ENCODE measurements at regions not wholly inside any gene's neighbourhood (a gene's known extent, or its start where the extent isn't known, plus 50 kb on each side); places are given as distances from the start of the nearest gene placed in this dataset.
A peak's percentile ranks its signal among the peaks of the same experiment; 100 is the strongest.

GRCh38 chr2:120429586-120430500 is 83.9 kb downstream of the INHBB start:
- WGBS, 2 donors = 80 to 85% methylated on average over 8 of the region's 8 CpGs
- intact Hi-C loops (cut with DNase I; ENCODE audit: low total_unique reads) = no loop called here
- DNase-seq (ENCODE audit: low spot score in 2 of 2) = peak in 1 of 2 donors; percentile 74
- no peak overlapping the region for H3K4me3 ChIP-seq (ENCODE audit: low read depth, poor library complexity, severe bottlenecking)
- TF ChIP-seq POLR2A (IDR thresholded peaks at IDR 0.05) (no peak), CTCF (IDR thresholded peaks at IDR 0.05) (no peak)

- intact Hi-C loops (cut with DNase I; ENCODE audit: low total_unique reads) = no loop called here
- DNase-seq (ENCODE audit: low spot score in 2 of 2) = peak in 1 of 2 donors; percentile 79
- no peak for TF ChIP-seq POLR2A (IDR thresholded peaks at IDR 0.05)
- TF ChIP-seq CTCF (IDR thresholded peaks at IDR 0.05) = no peak
- H3K4me3 ChIP-seq (ENCODE audit: low read depth, poor library complexity, severe bottlenecking) = no peak overlapping the region
- 81 to 86% methylated on average over 5 of the region's 5 CpGs for WGBS, 2 donors
Observed at GRCh38 chr2:120430501-120430830, 84.5 kb downstream of the INHBB start.

- peak in 1 of 2 donors; percentile 58 for DNase-seq (ENCODE audit: low spot score in 2 of 2)
- H3K4me3 ChIP-seq (ENCODE audit: low read depth, poor library complexity, severe bottlenecking) = no peak overlapping the region
- intact Hi-C loops (cut with DNase I; ENCODE audit: low total_unique reads) = no loop called here
- no peak for TF ChIP-seq POLR2A (IDR thresholded peaks at IDR 0.05)
- TF ChIP-seq CTCF (IDR thresholded peaks at IDR 0.05) = no peak
- WGBS, 2 donors = 78 to 81% methylated on average over 6 of the region's 6 CpGs
Observed at GRCh38 chr2:120430957-120431356, 85.0 kb downstream of the INHBB start.

- 89 to 91% methylated on average over 18 to 20 of the region's 20 CpGs for WGBS, 2 donors
- no peak overlapping the region for H3K4me3 ChIP-seq (ENCODE audit: low read depth, poor library complexity, severe bottlenecking)
- peak in 1 of 2 donors; percentile 72 for DNase-seq (ENCODE audit: low spot score in 2 of 2)
- TF ChIP-seq CTCF (IDR thresholded peaks at IDR 0.05) (no peak), POLR2A (IDR thresholded peaks at IDR 0.05) (no peak)
- intact Hi-C loops (cut with DNase I; ENCODE audit: low total_unique reads) = no loop called here
Observed at GRCh38 chr2:120431386-120432292, 85.7 kb downstream of the INHBB start.

GRCh38 chr2:120432293-120432975 is 86.5 kb downstream of the INHBB start:
- DNase-seq (ENCODE audit: low spot score in 2 of 2) = peak in 1 of 2 donors; percentile 81
- intact Hi-C loops (cut with DNase I; ENCODE audit: low total_unique reads) = no loop called here
- WGBS, 2 donors = 93 to 95% methylated on average over 23 to 24 of the region's 24 CpGs
- no peak for TF ChIP-seq POLR2A (IDR thresholded peaks at IDR 0.05)
- no peak for TF ChIP-seq CTCF (IDR thresholded peaks at IDR 0.05)
- H3K4me3 ChIP-seq (ENCODE audit: low read depth, poor library complexity, severe bottlenecking) = no peak overlapping the region
